GM21737 (cell line): ENCODE measurements at regions not wholly inside any gene's neighbourhood (a gene's known extent, or its start where the extent isn't known, plus 50 kb on each side); places are given as distances from the start of the nearest gene placed in this dataset.
A peak's percentile ranks its signal among the peaks of the same experiment; 100 is the strongest.

Experiments
- ATAC-seq: cut with Tn5 transposase; IDR thresholded peaks from one replicate; pipeline ENCODE4 v1.9.1; 2021; ENCODE audit warnings: mild to moderate bottlenecking, moderate library complexity; ENCODE audit not compliant: unreplicated experiment

DNA sequence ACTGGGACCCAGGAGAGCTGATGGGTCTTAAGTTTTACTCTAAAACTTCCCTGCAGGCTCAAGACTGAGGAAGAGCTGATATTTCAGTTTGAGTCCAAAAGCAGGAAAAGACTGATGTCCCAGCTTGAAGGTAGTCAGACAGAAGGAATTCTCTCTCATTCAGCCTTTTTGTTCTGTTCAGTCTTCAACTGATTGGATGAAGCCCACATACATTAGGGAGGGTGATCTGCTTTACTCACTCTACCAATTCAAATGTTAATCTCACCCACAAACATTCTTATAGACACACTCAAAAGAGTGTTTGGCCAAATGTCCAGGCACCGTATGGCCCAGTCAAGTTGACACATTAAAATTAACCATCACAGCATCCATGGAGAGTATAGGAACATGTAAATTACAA, 173.5 kb downstream of the KCNRG start:
- no peak for ATAC-seq

DNA sequence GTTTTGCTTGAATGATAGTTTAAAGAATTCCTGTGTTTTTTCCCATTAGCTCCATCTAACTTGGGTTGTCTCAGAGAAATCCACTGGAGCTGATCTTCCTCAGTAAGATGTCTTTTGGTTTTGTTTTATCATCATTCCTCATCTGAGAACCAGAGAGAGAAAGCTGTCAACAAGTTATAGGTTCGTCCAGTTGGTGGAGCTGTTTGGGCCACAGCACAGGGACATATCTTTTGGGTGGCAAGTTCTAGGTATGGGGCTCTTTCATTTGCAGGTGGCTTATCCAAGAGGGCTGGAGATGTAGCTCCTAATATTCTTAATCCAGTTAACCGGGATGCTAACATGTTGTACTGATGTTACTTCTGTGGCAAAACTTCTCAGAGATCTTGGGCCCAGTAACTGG, 174.2 kb downstream of the KCNRG start:
- ATAC-seq = no peak

DNA sequence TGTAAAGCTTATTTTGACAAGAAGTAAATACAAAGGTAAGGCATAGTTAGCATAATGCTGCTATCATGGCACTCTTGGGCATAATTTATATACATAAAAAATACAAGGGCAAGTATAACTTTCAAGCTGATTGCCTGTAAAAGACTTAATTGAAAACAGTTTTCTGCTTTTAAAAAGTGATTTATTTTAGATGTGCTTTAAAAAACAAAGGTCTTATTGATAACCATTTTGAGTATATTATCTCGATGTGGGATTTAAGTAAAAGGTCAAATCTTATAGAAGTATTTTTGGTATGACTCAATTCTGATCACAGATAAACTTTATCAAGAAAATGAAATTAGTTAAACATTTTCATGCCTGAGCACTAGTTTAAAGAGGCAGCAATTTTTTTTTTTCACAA, 175.8 kb downstream of the KCNRG start:
- ATAC-seq = no peak

DNA sequence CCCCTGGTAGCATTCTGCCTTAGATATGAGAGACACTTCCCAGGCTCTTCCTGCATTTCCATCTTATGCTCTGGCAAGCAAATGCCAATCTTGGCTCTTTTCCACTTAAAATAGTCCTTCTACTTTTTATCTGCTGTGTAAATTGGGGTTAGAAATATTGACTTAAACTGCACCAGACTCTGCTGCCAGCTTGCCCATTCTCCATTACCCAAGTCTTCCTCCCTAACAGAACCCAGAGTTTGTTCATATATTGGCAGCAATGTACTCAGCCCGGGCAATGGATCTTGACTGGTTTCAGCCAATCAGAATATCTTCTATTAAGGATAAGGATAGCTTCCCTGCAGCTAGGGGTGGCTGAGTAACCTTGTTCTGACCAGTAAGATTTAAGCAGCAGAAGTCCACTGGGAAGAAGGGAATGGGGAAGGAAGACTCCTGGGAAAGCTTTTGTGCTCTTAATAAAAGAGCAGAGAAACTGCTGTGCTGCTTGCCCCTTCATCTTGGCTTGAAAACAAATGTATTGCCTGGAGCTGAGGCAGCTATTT, 177.1 kb downstream of the KCNRG start:
- no peak for ATAC-seq

DNA sequence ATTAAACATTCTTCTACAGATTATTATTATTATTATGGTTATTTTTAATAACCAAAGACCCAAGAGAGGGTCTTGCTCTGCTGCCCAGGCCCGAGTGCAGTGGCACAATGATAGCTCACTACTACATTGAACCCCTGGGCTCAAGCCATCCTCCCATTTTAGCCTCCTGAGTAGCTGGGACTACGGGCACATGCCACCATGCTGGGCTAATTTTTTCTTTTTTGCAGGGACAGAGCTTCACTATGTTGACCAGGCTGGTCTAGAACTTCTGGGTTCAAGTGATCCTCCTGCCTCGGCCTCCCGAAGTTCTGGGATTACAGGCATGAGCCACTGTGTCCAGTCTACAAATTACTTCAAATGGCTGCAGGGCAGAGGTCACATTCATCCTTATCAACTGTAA, 179.8 kb downstream of the KCNRG start:
- ATAC-seq = no peak

DNA sequence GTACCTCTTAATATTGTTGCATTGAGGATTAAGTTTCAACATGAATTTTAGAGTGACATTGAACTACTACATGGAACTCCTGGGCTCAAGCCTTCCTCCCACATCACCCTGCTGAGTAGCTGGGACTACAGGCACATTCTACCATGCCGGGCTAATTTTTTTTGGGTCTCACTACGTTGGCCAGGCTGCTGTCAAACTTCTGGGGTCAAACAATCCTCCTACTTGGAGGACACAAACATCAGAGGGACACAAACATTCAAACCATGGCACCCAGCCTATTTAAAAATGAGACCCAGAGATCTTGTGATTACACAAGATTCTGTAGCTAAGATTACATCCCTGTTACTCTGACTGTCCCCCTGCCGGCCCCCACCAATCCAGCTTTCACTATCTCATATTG, 180.9 kb downstream of the KCNRG start:
- no peak for ATAC-seq

DNA sequence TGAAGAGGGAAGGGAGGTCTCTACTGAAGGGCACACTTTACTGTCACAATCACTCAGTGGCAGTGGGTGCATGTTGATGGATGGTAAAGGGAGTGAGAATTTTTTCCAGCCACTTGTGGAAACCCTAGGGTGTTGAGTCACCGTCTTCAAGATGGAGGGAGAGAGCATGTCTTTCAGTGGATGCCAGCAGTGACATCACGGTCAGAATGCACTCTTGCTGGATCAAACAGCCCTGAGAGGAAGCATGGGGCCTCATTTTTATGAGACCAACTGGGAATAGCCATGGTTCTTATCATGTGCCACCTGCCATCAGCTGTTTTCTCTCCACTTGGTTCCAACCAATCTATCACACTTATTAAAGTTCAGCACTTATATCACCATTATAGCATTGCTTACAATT, 182.5 kb downstream of the KCNRG start:
- no peak for ATAC-seq

DNA sequence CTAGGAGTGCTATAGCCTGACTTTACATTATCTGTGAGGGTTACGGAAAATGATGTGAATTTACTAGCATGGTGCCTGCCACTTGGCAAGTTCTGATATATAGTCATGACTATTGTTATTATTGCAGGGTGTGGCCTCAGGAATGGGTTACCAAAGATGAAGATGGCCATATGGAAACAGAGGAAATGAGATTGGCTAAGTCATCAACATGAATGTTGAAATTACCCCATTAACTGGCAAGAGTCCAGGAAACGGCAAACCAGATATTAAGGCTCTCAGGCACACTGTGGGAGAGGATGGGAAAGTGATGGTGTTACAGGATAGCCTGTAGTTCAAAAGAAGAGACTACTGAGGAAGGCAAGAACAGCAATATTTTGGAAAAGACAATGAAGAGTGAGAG, 183.3 kb downstream of the KCNRG start:
- no peak for ATAC-seq

DNA sequence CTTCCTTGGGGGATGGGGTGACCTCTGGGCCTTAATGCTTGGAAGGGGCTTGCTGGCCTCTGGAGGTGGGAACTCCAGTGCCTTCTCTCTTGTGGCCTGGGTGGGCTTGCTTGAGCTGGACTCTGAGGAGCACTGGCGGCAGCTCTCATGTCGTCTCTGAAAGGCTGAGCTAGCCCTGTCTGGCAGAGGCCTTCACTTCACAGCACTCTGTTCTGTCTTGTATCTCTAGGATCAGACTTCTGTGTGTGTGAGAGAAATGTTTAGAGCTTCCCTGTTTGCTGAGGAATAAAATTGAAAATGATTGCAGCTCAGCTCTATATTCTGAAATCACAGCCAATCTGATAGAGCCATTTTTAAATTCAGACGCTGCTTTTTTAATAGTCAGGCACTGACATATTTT, 185.3 kb downstream of the KCNRG start:
- ATAC-seq = no peak

DNA sequence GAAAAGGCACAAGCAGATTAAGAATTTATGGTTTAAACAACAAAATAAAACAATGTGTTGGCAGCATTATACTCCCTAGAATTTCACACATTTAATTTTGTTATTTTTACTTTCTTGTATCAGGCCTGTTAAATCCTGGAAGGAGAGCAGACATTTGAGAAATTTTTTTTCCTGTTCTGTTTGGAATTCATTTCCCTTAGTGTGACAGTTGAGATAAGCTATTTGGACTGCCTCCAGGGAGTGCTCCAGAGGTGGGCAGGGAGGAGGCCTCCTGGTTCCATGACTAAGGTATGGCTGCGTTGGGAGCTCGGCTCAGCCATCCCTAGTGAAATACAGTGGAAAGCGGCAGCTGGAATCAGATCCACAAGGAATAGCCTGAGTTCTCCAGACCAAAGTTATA, 185.7 kb downstream of the KCNRG start:
- ATAC-seq = no peak

DNA sequence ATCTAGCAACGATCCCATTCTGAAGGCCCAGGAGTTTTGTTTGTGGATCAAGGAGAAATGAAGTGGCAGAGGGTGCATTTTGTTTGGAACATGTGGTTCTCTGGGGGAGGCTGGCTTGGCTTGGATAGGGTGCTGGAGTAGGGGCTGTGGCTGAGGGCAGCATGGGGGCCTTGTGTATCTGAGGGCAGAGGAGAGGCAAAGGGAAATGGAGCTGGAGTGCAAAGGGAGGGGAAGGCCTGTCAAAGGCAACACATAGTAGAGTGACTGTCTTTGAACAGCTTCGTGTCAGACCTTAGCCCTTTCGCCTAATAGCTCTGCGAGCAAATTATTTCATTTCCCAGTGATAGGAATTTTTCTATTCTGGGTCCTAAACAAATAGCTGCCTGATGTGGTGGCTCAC, 187.2 kb downstream of the KCNRG start:
- no peak for ATAC-seq

DNA sequence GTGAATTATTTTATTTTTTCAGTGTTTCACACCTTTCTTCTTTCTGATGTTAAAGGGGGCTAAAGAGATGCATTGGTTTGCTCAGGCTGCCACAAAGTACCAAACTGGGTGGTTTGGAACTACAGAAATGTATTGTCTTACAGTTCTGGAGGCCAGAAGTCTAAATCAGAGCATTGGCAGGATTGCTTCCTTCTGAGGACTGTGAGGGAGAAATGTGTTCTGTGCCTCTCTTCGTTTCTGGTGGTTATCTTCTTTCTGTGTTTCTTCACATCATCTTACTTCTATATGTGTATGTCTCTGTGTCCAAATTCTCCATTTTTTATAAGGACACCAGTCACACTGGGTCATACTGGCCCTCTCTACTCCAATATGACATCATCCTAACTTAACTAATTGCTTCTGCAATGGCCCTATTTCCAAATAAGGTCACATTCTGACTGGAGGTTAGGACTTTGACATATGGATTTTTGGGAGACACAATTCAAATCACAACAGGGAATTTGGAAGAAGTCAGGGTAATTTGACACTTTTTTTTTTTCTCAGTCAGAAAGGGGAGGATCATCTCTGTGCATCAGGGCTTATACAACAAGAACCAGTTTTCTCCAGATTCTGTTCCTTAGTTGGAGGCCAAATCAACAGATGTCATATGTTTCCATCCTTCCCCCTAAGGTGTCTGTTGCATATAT, 188.2 kb downstream of the KCNRG start:
- ATAC-seq = no peak

DNA sequence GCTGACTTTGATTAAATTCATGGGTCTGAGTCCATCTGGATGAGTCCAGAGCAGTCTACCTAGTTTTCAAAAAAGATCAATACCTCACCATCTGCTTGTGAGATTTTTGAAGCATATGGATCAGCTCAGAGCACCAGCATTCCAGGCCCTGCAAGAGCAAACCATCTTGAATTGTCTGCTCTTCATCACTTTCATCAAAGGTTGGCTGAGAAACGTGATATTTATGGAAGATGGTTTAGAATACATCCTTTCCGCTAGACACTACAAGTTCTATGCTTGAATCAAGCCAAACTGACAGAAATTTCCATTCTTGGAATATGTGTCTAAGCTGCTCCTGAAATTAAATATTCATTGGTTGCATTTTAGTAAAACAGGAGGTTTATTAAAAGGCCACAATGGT, 190.3 kb downstream of the KCNRG start:
- ATAC-seq = no peak

DNA sequence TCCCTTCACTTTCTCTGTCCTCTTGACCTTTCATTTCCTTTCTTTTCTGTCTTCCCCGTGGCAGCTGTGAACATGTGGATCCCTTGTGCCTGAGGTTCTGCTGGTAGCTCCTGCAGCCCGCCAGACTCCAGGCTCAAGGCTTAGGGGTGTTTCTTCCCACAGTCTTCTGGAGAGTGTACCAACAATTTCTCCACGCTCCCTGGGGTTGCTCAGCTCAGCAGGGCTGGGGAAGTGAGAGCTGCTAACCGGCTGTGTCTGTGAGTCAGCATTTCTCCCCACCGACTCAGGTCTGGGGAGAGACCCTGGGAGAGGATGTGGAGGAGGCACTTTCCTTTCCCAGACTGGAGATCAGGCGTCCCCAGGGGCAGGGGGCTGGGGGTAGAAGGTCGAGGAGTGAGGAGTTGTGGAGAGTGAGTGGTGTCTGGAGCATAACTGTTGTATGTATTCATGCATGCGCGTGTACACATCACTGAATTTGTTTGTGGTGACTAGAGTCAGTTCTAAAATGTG, 193.6 kb downstream of the KCNRG start:
- ATAC-seq = no peak

DNA sequence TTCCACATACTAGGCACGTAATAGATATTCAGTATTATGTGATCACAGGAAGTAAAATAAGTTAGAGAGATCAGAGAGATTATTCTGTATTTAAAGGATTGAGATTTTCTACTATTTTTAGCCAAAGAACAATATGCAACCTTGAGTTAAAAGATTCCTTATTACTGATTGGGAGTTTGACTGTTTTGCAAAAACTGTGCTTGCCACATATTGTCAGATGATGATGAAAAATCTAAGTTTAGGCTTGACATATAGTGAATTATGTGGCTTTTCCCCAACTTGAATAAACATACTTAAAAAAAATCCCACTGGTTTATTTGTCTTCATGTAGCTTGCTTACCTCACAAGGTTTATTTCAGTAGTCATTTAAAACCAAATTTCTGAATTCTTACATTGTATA, 194.4 kb downstream of the KCNRG start:
- no peak for ATAC-seq

DNA sequence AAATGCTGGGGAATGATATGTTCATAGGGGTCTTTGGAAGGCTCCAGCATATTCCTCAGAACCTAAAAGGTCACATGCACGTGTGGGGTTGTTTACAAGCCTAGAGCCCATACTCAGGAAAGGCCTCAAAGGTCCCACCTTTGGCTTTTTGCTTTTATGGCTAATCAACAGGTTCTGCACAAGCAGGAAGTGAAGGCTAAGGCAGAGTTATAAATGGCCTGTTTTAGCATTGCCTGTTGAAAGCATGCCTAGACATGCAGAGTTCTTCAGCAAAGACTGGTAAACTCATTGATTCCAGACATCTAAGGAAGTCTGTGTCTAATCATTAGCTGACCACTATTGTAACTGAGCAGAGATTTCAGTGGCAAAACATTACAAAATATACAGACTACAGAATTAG, 198.3 kb downstream of the KCNRG start:
- no peak for ATAC-seq

DNA sequence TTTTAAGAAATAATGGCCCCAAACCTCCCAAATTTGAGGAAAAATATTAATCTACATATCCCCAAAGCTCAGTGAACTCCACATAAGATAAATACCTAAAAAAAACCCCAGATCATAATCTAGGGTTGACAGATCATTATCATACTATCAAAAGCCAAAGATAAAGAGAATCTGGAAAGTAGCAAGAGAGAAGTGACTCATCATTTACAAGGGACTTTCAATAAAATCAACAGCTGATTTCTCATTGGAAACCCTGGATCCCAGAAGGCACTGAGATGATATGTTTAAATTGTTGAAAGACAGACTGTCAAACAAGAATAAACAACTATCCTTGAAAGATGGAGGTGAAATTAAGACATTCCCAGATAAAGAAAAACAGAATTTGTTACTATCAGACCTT, 199.3 kb downstream of the KCNRG start:
- ATAC-seq = no peak

DNA sequence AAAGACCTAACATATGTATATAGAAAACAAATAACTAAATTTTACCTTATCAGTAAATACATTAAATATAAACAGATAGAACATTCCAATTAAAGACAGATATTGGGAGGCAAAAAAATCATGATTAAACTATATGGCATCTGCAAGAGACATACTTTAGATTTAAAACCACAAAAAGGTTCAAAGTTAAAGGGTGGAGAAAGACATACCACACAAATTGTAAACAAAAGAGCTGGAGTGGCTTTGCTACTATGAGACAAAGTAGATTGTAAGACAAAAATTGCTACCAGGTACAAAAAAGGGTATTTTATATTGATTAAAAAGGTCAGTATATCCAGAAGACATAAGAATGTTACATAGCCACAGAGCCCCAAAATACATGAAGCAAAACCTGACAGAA, 200.2 kb downstream of the KCNRG start:
- ATAC-seq = no peak

DNA sequence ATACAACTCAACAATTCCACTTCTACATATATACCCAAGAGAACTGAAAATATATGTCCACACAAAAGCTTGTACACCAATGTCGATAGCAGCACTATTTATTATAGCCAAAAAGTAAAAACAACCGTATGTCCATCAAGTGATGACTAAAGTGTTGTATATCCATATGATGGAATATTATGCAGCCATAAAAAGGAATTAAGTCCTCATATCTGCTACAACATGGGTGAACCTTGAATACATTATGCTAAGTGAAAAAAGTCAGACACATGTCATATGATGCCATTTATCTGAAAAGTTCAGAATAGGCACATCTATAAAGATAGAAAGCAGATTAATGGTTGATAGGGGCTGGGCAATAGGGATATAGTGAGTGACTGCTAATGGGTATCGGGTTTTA, 204.5 kb downstream of the KCNRG start:
- no peak for ATAC-seq

DNA sequence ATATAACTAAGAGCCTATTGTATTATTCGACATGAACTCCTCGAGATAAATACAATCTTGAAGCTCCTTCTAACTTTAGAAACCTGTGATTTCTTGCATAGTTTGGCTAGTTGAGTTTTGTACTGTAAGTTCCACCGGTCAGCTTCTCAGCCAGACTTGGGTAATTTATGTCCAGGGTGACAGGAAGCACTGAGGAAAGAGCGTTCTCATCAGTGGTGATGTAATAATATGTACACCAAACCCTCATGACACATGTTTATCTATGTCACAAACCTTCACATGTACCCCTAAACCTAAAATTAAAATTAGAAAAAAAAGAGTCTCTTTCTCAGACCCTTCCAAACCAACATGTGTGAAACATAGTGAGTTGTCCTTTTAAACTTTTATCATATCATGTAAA, 205.7 kb downstream of the KCNRG start:
- no peak for ATAC-seq

DNA sequence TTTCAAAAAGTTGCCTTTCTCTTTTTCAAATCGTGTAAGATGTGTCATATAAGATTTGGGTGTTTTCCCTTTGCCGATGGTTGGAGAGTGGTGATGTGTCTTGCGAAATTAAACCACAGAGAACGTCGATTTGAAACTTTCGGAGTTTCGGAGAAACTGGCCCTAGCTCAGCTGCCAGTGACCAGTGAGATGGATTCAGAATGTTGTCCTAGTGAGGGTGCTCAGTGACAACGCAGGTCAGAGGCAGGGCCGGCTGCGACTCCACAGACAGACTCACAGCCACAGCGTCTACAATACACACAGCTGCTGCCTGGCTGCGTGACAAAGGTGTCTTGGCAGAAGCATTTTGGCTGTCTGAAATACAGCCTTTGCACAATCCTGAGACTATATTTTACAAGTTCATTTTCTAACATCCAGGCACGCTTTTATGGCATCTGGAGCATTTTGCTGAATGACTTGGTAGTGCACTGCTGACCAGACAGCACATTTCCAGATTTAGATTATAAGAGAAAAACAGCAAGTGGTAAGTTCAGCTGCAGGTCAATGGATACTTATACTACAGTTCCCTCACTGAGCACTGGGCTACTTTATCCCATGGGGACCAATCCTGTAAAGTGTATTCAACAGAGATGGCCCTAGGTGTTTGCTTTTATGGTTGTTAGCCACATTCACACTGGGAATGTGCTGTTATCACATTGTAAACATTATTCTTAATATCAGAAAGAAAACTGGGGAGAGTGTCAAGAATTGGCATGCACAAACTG, 207.5 kb downstream of the KCNRG start:
- no peak for ATAC-seq

DNA sequence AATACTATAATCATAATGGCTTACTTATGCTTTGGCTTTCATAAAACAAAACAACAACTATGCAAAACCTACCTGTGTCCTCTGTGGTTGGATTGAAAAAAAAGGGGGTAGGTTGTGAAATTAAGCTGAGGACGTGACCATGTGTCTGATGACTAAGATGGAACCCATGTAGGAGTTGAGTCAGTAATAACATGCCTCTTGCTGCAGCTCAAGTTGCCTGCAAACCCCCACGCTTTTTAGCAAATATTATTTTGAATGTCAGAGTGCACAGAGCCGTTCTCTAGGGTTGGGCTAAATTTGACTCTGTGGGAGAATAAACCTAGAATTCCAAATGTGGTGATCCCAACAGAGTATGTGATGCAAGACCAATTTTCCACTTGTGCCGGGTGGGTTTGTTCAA, 209.3 kb downstream of the KCNRG start:
- peak; percentile 58 for ATAC-seq
